Fibroblast of lung (primary cell): ENCODE measurements at regions not wholly inside any gene's neighbourhood (a gene's known extent, or its start where the extent isn't known, plus 50 kb on each side); places are given as distances from the start of the nearest gene placed in this dataset.

Source experiments
- DNase-seq, 2 donors: peaks; one replicate each; pipeline versions ENCODE4 v3.0.0 to v3.0.0-alpha.2; 2010; ENCODE audit warnings: low read depth in 2 of 2
- H2AFZ ChIP-seq: 2 replicates; pipeline ENCODE4 v1.5.1; 2012; ENCODE audit warnings: low read length, control low read depth, inconsistent platforms
- H3K27ac ChIP-seq: 2 replicates; pipeline ENCODE4 v1.5.1; 2011; ENCODE audit warnings: low read length, control low read depth; ENCODE audit not compliant: insufficient read depth
- H3K27me3 ChIP-seq: 2 replicates; pipeline ENCODE4 v1.5.1; 2011; ENCODE audit warnings: mild to moderate bottlenecking, low read length; ENCODE audit not compliant: control insufficient read depth, insufficient read depth
- H3K36me3 ChIP-seq: 2 replicates; pipeline ENCODE4 v1.5.1; 2011; ENCODE audit warnings: low read length; ENCODE audit not compliant: control insufficient read depth, insufficient read depth
- H3K4me1 ChIP-seq: 2 replicates; pipeline ENCODE4 v1.5.1; 2011; ENCODE audit warnings: low read length; ENCODE audit not compliant: control insufficient read depth, insufficient read depth; ENCODE audit errors: extremely low read depth
- H3K4me2 ChIP-seq: 2 replicates; pipeline ENCODE4 v1.5.1; 2011; ENCODE audit warnings: low read length, control low read depth; ENCODE audit not compliant: insufficient read depth; ENCODE audit errors: extremely low read depth
- H3K4me3 ChIP-seq, 4 experiments: fragments of 200-600 bp in 1 of 4; sonication (generic) in 1 of 4; replicated peaks in 1 of 4; 2 replicates each; pipeline ENCODE4 v1.5.1; 2011 to 2016; ENCODE audit warnings: low read length in 4 of 4, low read depth in 3 of 4, mild to moderate bottlenecking in 3 of 4, control low read depth in 2 of 4, inconsistent platforms in 1 of 4, mixed read lengths in 1 of 4; ENCODE audit not compliant: insufficient read depth in 1 of 4; ENCODE audit errors: control extremely low read depth in 1 of 4
- H3K79me2 ChIP-seq: 2 replicates; pipeline ENCODE4 v1.5.1; 2012; ENCODE audit warnings: mild to moderate bottlenecking, low read length, inconsistent platforms; ENCODE audit not compliant: control insufficient read depth, insufficient read depth
- H3K9ac ChIP-seq: 2 replicates; pipeline ENCODE4 v1.5.1; 2011; ENCODE audit warnings: mild to moderate bottlenecking, low read length, control low read depth; ENCODE audit not compliant: insufficient read depth
- H3K9me3 ChIP-seq: 2 replicates; pipeline ENCODE4 v1.5.1; 2012; ENCODE audit warnings: low read depth, low read length; ENCODE audit not compliant: control insufficient read depth, insufficient read depth
- H4K20me1 ChIP-seq: 2 replicates; pipeline ENCODE4 v1.5.1; 2011; ENCODE audit warnings: low read length; ENCODE audit not compliant: control insufficient read depth, insufficient read depth; ENCODE audit errors: extremely low read depth
- CTCF ChIP-seq, 2 donors: IDR thresholded peaks in 1 of 2; conservative IDR thresholded peaks in 1 of 2; 1 replicate in 1 of 2; 2 replicates in 1 of 2; pipeline ENCODE4 v1.5.1; 2011 to 2012; ENCODE audit warnings: low read length in 2 of 2, control low read depth in 1 of 2, inconsistent platforms in 1 of 2, low read depth in 1 of 2, mild to moderate bottlenecking in 1 of 2
- EZH2 ChIP-seq: IDR thresholded peaks from 2 replicates; pipeline ENCODE4 v1.5.1; 2012; ENCODE audit warnings: low read length, control low read depth, mild to moderate bottlenecking; ENCODE audit errors: missing control alignments

- Histone ChIP-seq H3K4me3 (no peak overlapping the region), H2AFZ (no peak overlapping the region)
- TF ChIP-seq EZH2 (no peak), CTCF (conservative IDR thresholded peaks at IDR 0.05 in 1 of 2, IDR thresholded peaks at IDR 0.05 in 1 of 2; ENCODE audit: low read depth in 1 of 2, low read length in 2 of 2) (no peak)
Observed at GRCh38 chr7:136605532-136606329, 262.7 kb upstream of the CHRM2 start.

GRCh38 chr7:136601772-136602171 is 266.7 kb upstream of the CHRM2 start:
- Histone ChIP-seq H2AFZ (no peak overlapping the region), H3K4me1 (no peaks in the 10 kb centered on the region)
- no peak for DNase-seq

More at GRCh38 chr7:136605532-136606329, 262.7 kb upstream of the CHRM2 start:
- Histone ChIP-seq H3K9ac (no peak overlapping the region), H3K4me1 (no peaks in the 10 kb centered on the region), H4K20me1 (no peaks in the 10 kb centered on the region), H3K9me3 (no peaks in the 10 kb centered on the region), H3K36me3 (no peaks in the 10 kb centered on the region), H3K79me2 (no peaks in the 10 kb centered on the region), H3K27ac (no peak overlapping the region), H3K27me3 (no peaks in the 10 kb centered on the region), H3K4me2 (no peak overlapping the region)
- DNase-seq, result no peak

GRCh38 chr7:136600475-136600874 is 268.0 kb upstream of the CHRM2 start:
- TF ChIP-seq EZH2 (no peak), CTCF (conservative IDR thresholded peaks at IDR 0.05 in 1 of 2, IDR thresholded peaks at IDR 0.05 in 1 of 2; ENCODE audit: low read depth in 1 of 2, low read length in 2 of 2) (no peak)
- Histone ChIP-seq H3K27ac (no peak overlapping the region), H2AFZ (no peak overlapping the region), H3K4me1 (no peaks in the 10 kb centered on the region), H3K36me3 (no peaks in the 10 kb centered on the region), H3K79me2 (no peaks in the 10 kb centered on the region), H3K9ac (no peak overlapping the region), H3K4me3 (no peak overlapping the region), H3K4me2 (no peak overlapping the region), H3K27me3 (no peaks in the 10 kb centered on the region), H4K20me1 (no peaks in the 10 kb centered on the region), H3K9me3 (no peaks in the 10 kb centered on the region)
- DNase-seq, result no peak

More at GRCh38 chr7:136601772-136602171, 266.7 kb upstream of the CHRM2 start:
- no peaks in the 10 kb centered on the region for H3K27me3 ChIP-seq
- no peaks in the 10 kb centered on the region for H3K36me3 ChIP-seq
- H3K9ac ChIP-seq, result no peak overlapping the region
- H3K4me3 ChIP-seq, result no peak overlapping the region
- no peak for TF ChIP-seq EZH2
- no peak for TF ChIP-seq CTCF (conservative IDR thresholded peaks at IDR 0.05 in 1 of 2, IDR thresholded peaks at IDR 0.05 in 1 of 2; ENCODE audit: low read depth in 1 of 2, low read length in 2 of 2)
- H3K9me3 ChIP-seq, result no peaks in the 10 kb centered on the region
- no peak overlapping the region for H3K27ac ChIP-seq
- H4K20me1 ChIP-seq, result no peaks in the 10 kb centered on the region
- no peak overlapping the region for H3K4me2 ChIP-seq
- no peaks in the 10 kb centered on the region for H3K79me2 ChIP-seq
